HUES48 (cell line): ENCODE measurements at regions not wholly inside any gene's neighbourhood (a gene's known extent, or its start where the extent isn't known, plus 50 kb on each side); places are given as distances from the start of the nearest gene placed in this dataset.

Experiments
- H3K27ac ChIP-seq: one replicate; pipeline ENCODE4 v1.7.0; 2013; ENCODE audit warnings: low read depth, low read length, inconsistent platforms
- H3K27me3 ChIP-seq: 2 replicates; pipeline ENCODE4 v1.6.1; 2013; ENCODE audit warnings: mild to moderate bottlenecking, low read length; ENCODE audit not compliant: control insufficient read depth, insufficient read depth
- H3K36me3 ChIP-seq: 2 replicates; pipeline ENCODE4 v1.6.1; 2013; ENCODE audit warnings: low read length; ENCODE audit not compliant: control insufficient read depth, insufficient read depth
- H3K4me1 ChIP-seq: 2 replicates; pipeline ENCODE4 v1.6.1; 2013; ENCODE audit warnings: mild to moderate bottlenecking, low read length; ENCODE audit not compliant: control insufficient read depth, insufficient read depth
- H3K4me3 ChIP-seq: 2 replicates; pipeline ENCODE4 v1.5.1; 2013; ENCODE audit warnings: mild to moderate bottlenecking, low read depth, low read length
- H3K9ac ChIP-seq: 2 replicates; pipeline ENCODE4 v1.6.1; 2013; ENCODE audit warnings: mild to moderate bottlenecking, low read depth, low read length, moderate library complexity
- H3K9me3 ChIP-seq: 2 replicates; pipeline ENCODE4 v1.6.1; 2013; ENCODE audit warnings: low read length; ENCODE audit not compliant: control insufficient read depth, insufficient read depth

DNA sequence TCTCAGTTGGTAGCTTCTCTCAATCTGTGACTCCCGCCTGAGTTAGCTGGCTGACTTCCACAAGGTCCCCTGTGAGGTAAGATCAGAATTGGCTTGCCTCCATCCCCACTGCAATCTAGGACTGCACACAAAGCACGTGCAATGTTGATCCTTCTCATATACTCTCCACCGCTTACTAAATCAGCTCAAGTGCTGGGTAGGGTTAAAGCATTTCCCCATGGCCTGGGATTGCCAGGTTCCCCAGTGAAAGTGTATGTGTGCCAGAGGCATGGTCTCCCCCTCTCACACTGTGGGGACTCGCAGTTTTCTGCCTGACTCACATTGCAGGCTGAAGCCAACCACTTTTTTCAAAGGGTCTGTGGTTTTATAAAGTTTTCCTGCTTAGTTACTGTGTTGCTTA lies 886.9 kb downstream of the FAM133A start:
- no peaks in the 10 kb centered on the region for H3K36me3 ChIP-seq
- H3K27ac ChIP-seq: no peak overlapping the region
- H3K27me3 ChIP-seq: no peaks in the 10 kb centered on the region
- H3K4me1 ChIP-seq: peaks cover 5% of the 10 kb centered on the region; the same call in 1 of the 2 replicates
- peaks cover 36% of the 10 kb centered on the region for H3K9me3 ChIP-seq
- H3K4me3 ChIP-seq: no peak overlapping the region
- H3K9ac ChIP-seq: no peak overlapping the region

- H3K27me3 ChIP-seq: no peaks in the 10 kb centered on the region
- no peak overlapping the region for H3K9ac ChIP-seq
- no peaks in the 10 kb centered on the region for H3K36me3 ChIP-seq
- no peaks in the 10 kb centered on the region for H3K4me1 ChIP-seq
- no peak overlapping the region for H3K27ac ChIP-seq
- no peak overlapping the region for H3K4me3 ChIP-seq
- H3K9me3 ChIP-seq: 0 out of 2 replicates have a peak, but pooled peaks cover under 1% of the 10 kb centered on the region
Measured at GRCh38 chrX:94576367-94577004, 902.5 kb downstream of the FAM133A start.

GRCh38 chrX:94600077-94600476 lies 926.1 kb downstream of the FAM133A start:
- H3K4me1 ChIP-seq: no peaks in the 10 kb centered on the region
- H3K9ac ChIP-seq: no peak overlapping the region
- H3K27me3 ChIP-seq: no peaks in the 10 kb centered on the region
- no peaks in the 10 kb centered on the region for H3K9me3 ChIP-seq
- no peak overlapping the region for H3K4me3 ChIP-seq
- no peaks in the 10 kb centered on the region for H3K36me3 ChIP-seq
- H3K27ac ChIP-seq: no peak overlapping the region

DNA sequence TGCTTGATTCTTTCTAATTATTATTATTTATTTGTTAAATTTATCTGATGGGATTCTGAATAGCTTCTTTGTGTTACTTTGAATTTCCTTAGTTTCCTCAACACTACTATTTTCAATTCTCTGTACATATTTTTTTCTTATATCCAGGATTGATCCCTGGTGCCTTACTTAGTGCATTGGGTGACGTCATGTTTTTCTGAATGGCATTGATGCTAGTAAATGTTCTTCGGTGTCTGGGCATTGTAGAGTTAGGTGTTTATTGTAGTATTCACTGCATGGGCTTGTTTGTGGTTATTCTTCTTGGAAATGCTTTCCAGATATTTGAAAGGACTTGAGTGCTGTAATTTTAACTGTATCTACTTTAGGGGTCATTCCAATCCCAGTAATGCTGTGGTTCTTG lies 938.1 kb downstream of the FAM133A start:
- Histone ChIP-seq H3K27ac (no peak overlapping the region), H3K4me3 (no peak overlapping the region), H3K9ac (no peak overlapping the region), H3K9me3 (peaks cover 6% of the 10 kb centered on the region), H3K27me3 (no peaks in the 10 kb centered on the region), H3K36me3 (peaks cover 5% of the 10 kb centered on the region; the same call in 1 of the 2 replicates), H3K4me1 (no peaks in the 10 kb centered on the region)

DNA sequence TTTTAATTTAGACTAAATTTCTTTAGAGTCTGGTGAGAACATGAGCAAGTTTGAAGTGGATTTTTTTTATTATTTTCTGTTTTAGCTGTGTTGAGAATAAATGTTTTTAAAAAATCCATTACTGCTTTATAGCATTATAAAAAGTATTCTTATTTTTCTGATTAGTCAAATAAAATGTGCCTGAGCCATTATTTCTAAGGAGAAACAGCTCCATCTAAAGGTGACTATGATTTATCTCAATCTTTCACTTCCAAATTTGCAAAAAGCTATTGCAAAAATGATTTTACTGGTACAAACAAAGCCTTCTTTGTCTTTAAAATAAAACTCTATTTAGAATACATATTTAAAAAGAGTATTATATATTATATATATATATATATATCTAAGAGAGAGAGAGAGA lies 959.2 kb downstream of the FAM133A start:
- Histone ChIP-seq H3K36me3 (peaks cover 15% of the 10 kb centered on the region; the same call in 1 of the 2 replicates), H3K27ac (no peak overlapping the region), H3K27me3 (no peaks in the 10 kb centered on the region), H3K9ac (no peak overlapping the region; the same call in 1 of the 2 replicates), H3K4me3 (no peak overlapping the region), H3K4me1 (peaks cover 22% of the 10 kb centered on the region), H3K9me3 (peaks cover 41% of the 10 kb centered on the region)

GRCh38 chrX:94635003-94635402 lies 961.0 kb downstream of the FAM133A start:
- peaks cover 20% of the 10 kb centered on the region; the same call in 1 of the 2 replicates for H3K36me3 ChIP-seq
- H3K9me3 ChIP-seq: peaks cover 52% of the 10 kb centered on the region
- no peak overlapping the region for H3K4me3 ChIP-seq
- no peak overlapping the region for H3K27ac ChIP-seq
- H3K9ac ChIP-seq: no peak overlapping the region
- peaks cover 22% of the 10 kb centered on the region for H3K4me1 ChIP-seq
- no peaks in the 10 kb centered on the region for H3K27me3 ChIP-seq

GRCh38 chrX:94645726-94646125 lies 971.7 kb downstream of the FAM133A start:
- Histone ChIP-seq H3K36me3 (no peaks in the 10 kb centered on the region; the same call in 1 of the 2 replicates), H3K4me1 (no peaks in the 10 kb centered on the region), H3K4me3 (no peak overlapping the region), H3K27ac (no peak overlapping the region), H3K9me3 (no peaks in the 10 kb centered on the region), H3K27me3 (no peaks in the 10 kb centered on the region), H3K9ac (no peak overlapping the region)

DNA sequence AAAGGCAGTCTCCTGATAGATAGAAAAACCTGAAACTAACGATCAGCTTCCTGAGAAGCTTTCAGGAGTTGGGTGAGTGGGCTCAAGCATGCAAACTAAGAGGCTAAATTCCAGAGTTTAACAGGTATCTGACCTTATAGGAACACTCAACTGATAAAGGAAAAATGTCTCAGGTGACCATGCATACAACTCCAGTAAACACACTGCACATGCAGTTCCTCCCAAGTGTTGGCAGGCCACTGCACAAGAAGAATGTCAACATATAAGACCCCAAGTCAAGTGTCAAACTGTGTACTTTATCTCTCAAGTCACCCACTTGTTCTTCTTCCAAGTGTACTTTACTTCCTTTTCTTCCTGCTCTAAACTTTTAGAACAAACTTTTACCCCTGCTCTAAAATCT lies 981.2 kb downstream of the FAM133A start:
- Histone ChIP-seq H3K27me3 (no peaks in the 10 kb centered on the region), H3K9me3 (peaks cover 16% of the 10 kb centered on the region), H3K9ac (no peak overlapping the region), H3K4me3 (no peak overlapping the region), H3K27ac (no peak overlapping the region), H3K4me1 (no peaks in the 10 kb centered on the region), H3K36me3 (peaks cover 3% of the 10 kb centered on the region; the same call in 1 of the 2 replicates)

- no peak overlapping the region for H3K4me3 ChIP-seq
- H3K27me3 ChIP-seq: no peaks in the 10 kb centered on the region
- no peaks in the 10 kb centered on the region for H3K4me1 ChIP-seq
- no peak overlapping the region for H3K27ac ChIP-seq
- peaks cover 24% of the 10 kb centered on the region for H3K9me3 ChIP-seq
- H3K36me3 ChIP-seq: peaks cover 4% of the 10 kb centered on the region; the same call in 1 of the 2 replicates
- no peak overlapping the region for H3K9ac ChIP-seq
Measured at GRCh38 chrX:94662689-94663088, 988.7 kb downstream of the FAM133A start.

DNA sequence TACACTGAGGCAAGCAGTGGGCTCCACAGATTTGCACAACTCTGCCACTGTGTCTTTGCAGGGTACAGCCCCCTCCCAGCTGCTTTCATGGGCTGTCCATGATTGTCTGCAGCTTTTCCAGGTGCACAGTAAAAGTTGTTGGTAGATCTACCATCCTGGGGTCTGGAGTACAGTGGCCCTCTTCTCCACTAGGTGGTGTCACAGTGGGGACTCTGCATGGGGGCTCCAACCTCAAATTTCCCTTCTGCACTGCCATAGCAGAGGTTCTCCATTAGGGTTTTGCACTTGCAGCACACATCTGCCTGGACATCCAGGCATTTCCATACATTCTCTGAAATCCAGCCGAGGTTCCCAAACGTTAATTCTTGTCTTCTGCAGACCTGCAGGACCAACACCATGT lies 1002.3 kb downstream of the FAM133A start:
- Histone ChIP-seq H3K27me3 (no peaks in the 10 kb centered on the region), H3K4me1 (no peaks in the 10 kb centered on the region), H3K9ac (no peak overlapping the region), H3K4me3 (no peak overlapping the region), H3K27ac (no peak overlapping the region), H3K36me3 (peaks cover 58% of the 10 kb centered on the region), H3K9me3 (peaks cover 19% of the 10 kb centered on the region; the same call in 1 of the 2 replicates)

DNA sequence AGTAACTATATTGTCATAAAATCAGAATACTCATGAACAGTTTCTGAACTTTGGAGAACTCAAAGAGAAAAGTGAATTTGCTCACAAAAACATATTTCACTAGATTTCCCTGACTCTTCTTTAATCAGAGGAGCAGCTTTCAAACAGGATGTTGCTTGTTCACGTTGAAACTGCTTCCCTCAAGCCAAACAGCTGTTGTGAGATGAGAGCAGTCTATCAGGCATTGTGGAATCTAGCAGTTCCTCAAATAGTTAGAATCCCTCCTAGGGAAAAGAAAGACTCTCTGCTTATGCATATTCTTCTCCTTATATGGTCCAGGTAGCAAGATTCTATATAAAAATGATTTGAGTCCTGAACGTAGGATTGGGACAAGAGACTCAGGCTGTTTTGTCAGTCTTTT lies 1012.1 kb downstream of the FAM133A start:
- no peak overlapping the region for H3K27ac ChIP-seq
- H3K4me3 ChIP-seq: no peak overlapping the region
- peaks cover 13% of the 10 kb centered on the region; the same call in 1 of the 2 replicates for H3K4me1 ChIP-seq
- no peaks in the 10 kb centered on the region for H3K27me3 ChIP-seq
- no peak overlapping the region for H3K9ac ChIP-seq
- H3K9me3 ChIP-seq: peaks cover 35% of the 10 kb centered on the region
- peaks cover 63% of the 10 kb centered on the region for H3K36me3 ChIP-seq
